Retinal pigment epithelial cell (primary cell): ENCODE measurements at regions not wholly inside any gene's neighbourhood (a gene's known extent, or its start where the extent isn't known, plus 50 kb on each side); places are given as distances from the start of the nearest gene placed in this dataset.
A peak's percentile ranks its signal among the peaks of the same experiment; 100 is the strongest.
"Not testable (repeated sequence)": the region's sequence is repeated elsewhere in the genome, so short reads cannot be mapped to it uniquely, and the experiment has no call there.

Experiments
- DNase-seq: peaks from one replicate; pipeline ENCODE4 v3.0.0-alpha.2; 2010; ENCODE audit warnings: low read depth
- H3K4me3 ChIP-seq: 2 replicates; pipeline ENCODE4 v1.5.1; 2011; ENCODE audit warnings: mild to moderate bottlenecking, low read length, control low read depth, moderate library complexity
- CTCF ChIP-seq: conservative IDR thresholded peaks from 2 replicates; pipeline ENCODE4 v1.5.1; 2011; ENCODE audit warnings: low read depth, low read length, control low read depth, inconsistent platforms

DNA sequence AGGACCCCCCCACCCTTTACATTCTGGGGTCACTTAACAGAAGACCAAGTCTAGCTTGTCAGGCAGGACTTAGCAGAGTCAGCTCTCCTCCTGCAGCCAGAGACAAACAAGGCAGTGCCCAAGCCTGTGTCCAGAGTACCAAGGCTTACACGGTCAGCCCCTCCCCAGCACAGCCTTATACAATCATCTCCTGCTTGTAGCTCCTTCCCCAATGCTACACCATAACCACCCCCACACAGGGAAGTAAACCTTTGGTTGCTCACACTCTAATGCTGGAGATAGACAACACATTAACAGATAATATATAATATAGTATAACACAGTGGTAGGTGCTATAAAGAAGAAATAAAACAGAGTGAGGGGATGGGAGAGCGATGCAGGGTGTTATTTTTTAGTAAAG lies 175.4 kb upstream of the PWP1 start:
- no peak for DNase-seq
- H3K4me3 ChIP-seq, result no peak overlapping the region
- TF ChIP-seq CTCF, result no peak

DNA sequence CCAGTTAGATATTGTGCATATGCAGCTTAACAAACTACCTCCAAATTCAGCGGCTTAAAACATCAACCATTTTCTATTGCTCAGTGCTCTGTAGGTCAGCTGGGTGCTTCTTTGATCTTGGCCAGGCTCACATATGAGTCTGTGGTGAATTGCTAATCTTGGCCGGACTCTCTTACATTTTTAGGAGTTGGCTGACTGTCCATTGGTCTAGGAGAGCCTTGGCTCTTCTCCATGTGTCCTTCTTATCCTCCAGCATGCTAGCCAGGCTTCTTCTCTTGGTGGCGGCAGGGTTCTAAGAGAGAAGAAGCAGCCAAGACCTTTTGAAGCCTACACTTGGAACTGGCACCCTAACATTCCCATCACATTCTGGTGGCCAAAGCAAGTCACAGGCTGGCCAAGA lies 174.3 kb upstream of the PWP1 start:
- no peak for DNase-seq
- no peak for TF ChIP-seq CTCF
- no peak overlapping the region for H3K4me3 ChIP-seq

DNA sequence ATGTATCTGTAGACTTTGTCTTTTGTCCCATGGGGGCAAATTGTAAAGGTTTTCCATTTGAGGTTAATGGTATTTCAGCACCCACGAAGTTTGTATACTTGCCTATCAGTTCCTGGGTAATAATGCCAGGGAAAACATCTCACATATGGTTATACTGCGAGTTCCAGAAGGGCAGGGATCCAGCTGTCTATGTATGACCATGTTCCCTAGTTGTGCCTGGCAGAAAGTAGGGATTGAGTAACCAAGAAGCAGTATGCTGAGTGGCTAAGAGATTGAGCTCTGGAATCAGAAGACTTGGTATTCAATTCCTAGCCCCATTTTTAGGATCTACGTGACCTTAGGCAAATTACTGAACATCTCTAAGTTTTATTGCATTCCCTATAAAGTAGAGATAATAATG lies 173.2 kb upstream of the PWP1 start:
- no peak for DNase-seq
- H3K4me3 ChIP-seq, result no peak overlapping the region
- TF ChIP-seq CTCF, result no peak

DNA sequence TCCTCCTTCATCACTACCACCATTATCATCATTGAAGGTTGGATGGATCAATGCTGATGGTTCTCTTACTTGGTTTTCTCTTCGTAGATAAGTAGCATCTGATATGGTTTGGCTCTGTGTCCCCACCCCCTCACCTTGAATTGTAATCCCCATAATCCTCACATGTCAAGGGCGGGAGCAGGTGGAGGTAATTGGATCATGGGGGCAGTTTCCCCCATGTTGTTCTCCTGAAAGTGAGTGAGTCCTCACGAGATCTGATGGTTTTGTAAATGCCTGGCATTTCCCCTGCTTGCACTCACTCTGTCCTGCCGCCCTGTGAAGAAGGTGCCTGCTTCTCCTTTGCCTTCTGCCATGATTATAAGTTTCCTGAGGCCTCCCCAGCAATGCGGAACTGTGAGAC lies 172.4 kb upstream of the PWP1 start:
- TF ChIP-seq CTCF, result no peak
- no peak for DNase-seq
- H3K4me3 ChIP-seq, result no peak overlapping the region

DNA sequence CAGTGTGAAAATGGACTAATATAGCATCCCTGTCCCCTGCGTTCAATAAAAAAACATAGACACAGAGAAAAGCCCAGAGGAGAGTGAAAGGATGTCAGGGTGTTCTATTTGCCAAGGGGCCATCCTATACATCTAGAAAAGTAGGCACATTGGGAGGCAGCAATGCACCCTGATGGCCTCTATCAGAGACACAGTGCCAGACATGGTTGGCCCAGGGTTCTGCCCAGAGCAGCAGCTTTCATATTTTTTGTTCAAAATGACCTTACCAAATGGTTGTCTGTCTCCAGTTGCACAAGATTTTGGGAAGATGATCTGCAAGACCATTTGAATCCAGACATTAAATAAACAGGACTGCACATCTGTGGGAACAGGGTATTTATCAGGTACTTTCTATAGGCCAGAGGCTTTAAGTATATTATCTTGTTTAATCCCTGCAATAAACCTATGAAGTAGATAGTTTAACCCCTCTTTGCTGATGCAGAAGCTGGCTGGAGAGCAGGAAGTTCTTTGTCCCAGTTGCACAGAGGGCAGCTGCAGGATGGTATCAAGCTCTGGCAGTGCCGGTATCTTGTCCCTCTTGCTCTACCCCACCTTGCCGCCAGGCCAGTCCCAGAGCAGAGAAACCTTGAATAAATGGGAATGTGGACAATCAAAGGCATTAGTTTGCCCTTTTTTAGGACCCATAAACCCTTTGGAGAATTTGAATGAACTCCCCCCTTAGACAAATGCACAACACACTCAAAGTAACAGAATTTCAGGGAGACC lies 171.8 kb upstream of the PWP1 start:
- no peak for TF ChIP-seq CTCF
- no peak overlapping the region for H3K4me3 ChIP-seq

DNA sequence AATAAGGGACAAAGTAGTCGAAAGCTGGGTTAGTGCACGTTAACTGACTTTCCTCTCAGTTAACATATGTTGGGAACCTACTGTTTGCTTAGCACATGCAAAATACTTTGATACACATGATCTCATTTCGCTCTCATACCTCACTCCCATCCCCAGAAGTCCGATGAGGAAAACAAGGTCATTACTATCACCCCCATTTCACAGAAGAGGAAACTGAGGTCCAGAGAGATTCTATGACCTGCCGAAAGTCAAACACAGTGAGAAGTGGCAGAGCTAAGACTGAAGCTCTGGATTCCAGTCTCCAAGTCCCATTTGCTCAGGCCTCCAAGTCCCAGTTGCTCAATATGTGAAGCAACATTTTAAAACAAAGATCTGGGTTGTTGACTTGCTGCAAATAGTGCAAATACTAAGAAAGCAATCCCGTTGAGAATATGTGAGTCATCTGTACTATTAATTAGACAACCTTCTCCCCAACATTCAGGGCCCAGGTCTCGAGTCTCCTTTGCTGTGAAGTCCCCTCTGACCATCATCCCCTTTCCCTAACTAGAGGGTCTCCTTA lies 170.6 kb upstream of the PWP1 start:
- no peak overlapping the region for H3K4me3 ChIP-seq
- no peak for TF ChIP-seq CTCF
- DNase-seq, result peak; percentile 26

More for the DNA sequence above, 171.8 kb upstream of the PWP1 start:
- DNase-seq, result no peak

GRCh38 chr12:107515446-107515958 lies 170.1 kb upstream of the PWP1 start:
- DNase-seq, result peak; percentile 75
- no peak overlapping the region for H3K4me3 ChIP-seq
- TF ChIP-seq CTCF, result no peak

- not testable (repeated sequence) for H3K4me3 ChIP-seq
These were observed 167.8 kb upstream of the PWP1 start for GRCh38 chr12:107517816-107518215.

More at GRCh38 chr12:107517816-107518215, 167.8 kb upstream of the PWP1 start:
- DNase-seq, result not testable (repeated sequence)
